22Rv1 (cell line): ENCODE measurements at regions not wholly inside any gene's neighbourhood (a gene's known extent, or its start where the extent isn't known, plus 50 kb on each side); places are given as distances from the start of the nearest gene placed in this dataset.

ENCODE experiments used
- CTCF ChIP-seq: fragments of 450-650 bp; IDR thresholded peaks from 2 replicates; pipeline ENCODE4 v1.5.1; 2017; ENCODE audit warnings: mild to moderate bottlenecking
- ZFX ChIP-seq: fragments of 450-650 bp; IDR thresholded peaks from 2 replicates; pipeline ENCODE4 v1.6.1; 2017; ENCODE audit warnings: antibody characterized with exemption, borderline replicate concordance

GRCh38 chr2:176753752-176754474 is 458.7 kb upstream of the HNRNPA3 start:
- TF ChIP-seq CTCF (no peak), ZFX (no peak)
